Caco-2 (cell line): ENCODE measurements at regions not wholly inside any gene's neighbourhood (a gene's known extent, or its start where the extent isn't known, plus 50 kb on each side); places are given as distances from the start of the nearest gene placed in this dataset.

Experiments
- BruUV-seq: library from RNA; stranded (reverse); fragments of 400-500 nt; replicated peaks from 2 replicates; lab custom pipeline; 2021; lab: Mats Ljungman, UMichigan
- CTCF ChIA-PET: fragments of 300-600 bp; sonication (Branson Sonifier 250); formaldehyde crosslinking; loops from one replicate; lab custom pipeline; 2022; ENCODE audit warnings: antibody characterized with exemption; lab: Charles Lee
- POLR2A ChIA-PET: fragments of 300-600 bp; sonication (Branson Sonifier 250); formaldehyde crosslinking; loops from one replicate; lab custom pipeline; 2022; ENCODE audit warnings: antibody characterized with exemption; lab: Charles Lee
- DNase-seq, 2 experiments: peaks; one replicate each; pipeline versions ENCODE4 v3.0.0 to v3.0.0-alpha.2; 2020 to 2022
- H3K27me3 ChIP-seq: replicated peaks from 2 replicates; pipeline ENCODE4 v1.6.0; 2011; ENCODE audit warnings: low read length; ENCODE audit not compliant: control insufficient read depth, insufficient read depth
- H3K36me3 ChIP-seq: 2 replicates; pipeline ENCODE4 v1.5.1; 2011; ENCODE audit warnings: low read length; ENCODE audit not compliant: control insufficient read depth, insufficient read depth
- H3K4me1 ChIP-seq: fragments of 250-450 bp; sonication (Bioruptor Pico); 2 replicates; pipeline ENCODE4 v1.5.1; 2020; ENCODE audit warnings: mild to moderate bottlenecking
- H3K4me3 ChIP-seq: 2 replicates; pipeline ENCODE4 v1.5.1; 2011; ENCODE audit warnings: low read depth, mild to moderate bottlenecking, control low read depth, low read length
- H3K9me3 ChIP-seq: fragments of 250-450 bp; sonication (Bioruptor Pico); 2 replicates; pipeline ENCODE4 v1.5.1; 2020; ENCODE audit warnings: mild to moderate bottlenecking, moderate library complexity
- H3K27ac Mint-ChIP-seq: one replicate; pipeline ENCODE4 v1.8.0; 2022; ENCODE audit warnings: mixed read lengths; ENCODE audit not compliant: unreplicated experiment
- H3K27me3 Mint-ChIP-seq: one replicate; pipeline ENCODE4 v1.8.0; 2022; ENCODE audit warnings: mixed read lengths; ENCODE audit not compliant: insufficient read depth, unreplicated experiment
- H3K36me3 Mint-ChIP-seq: one replicate; pipeline ENCODE4 v1.8.0; 2022; ENCODE audit warnings: mild to moderate bottlenecking, mixed read lengths; ENCODE audit not compliant: insufficient read depth, unreplicated experiment
- H3K4me1 Mint-ChIP-seq: one replicate; pipeline ENCODE4 v1.8.0; 2022; ENCODE audit warnings: low read depth, mixed read lengths; ENCODE audit not compliant: unreplicated experiment
- H3K4me3 Mint-ChIP-seq: one replicate; pipeline ENCODE4 v1.8.0; 2022; ENCODE audit warnings: mild to moderate bottlenecking, moderate library complexity, mixed read lengths; ENCODE audit not compliant: unreplicated experiment
- H3K9me3 Mint-ChIP-seq: one replicate; pipeline ENCODE4 v1.8.0; 2022; ENCODE audit warnings: mixed read lengths; ENCODE audit not compliant: unreplicated experiment
- CTCF ChIP-seq, 2 experiments: fragments of 200-600 bp in 1 of 2; IDR thresholded peaks; 1 replicate in 1 of 2; 2 replicates in 1 of 2; pipeline versions ENCODE4 v1.5.1 to v1.8.0; 2011 to 2022; ENCODE audit warnings: antibody characterized with exemption in 1 of 2, control low read depth in 1 of 2, inconsistent platforms in 1 of 2, low read depth in 1 of 2, low read length in 1 of 2, mild to moderate bottlenecking in 1 of 2, moderate library complexity in 1 of 2; ENCODE audit not compliant: insufficient read depth in 1 of 2, severe bottlenecking in 1 of 2, unreplicated experiment in 1 of 2
- intact Hi-C: fragments of 100-400 bp; cut with micrococcal nuclease; formaldehyde crosslinking; loops from one replicate; pipeline ENCODE4 v1.10.0; 2022; ENCODE audit not compliant: unreplicated experiment

- BruUV-seq, result no TSS peak
- no peak for DNase-seq
- no peaks in the 10 kb centered on the region for H3K36me3 Mint-ChIP-seq
- no peak overlapping the region for H3K4me3 ChIP-seq
- CTCF ChIA-PET, result no interaction called here
- no peaks in the 10 kb centered on the region for H3K36me3 ChIP-seq
- POLR2A ChIA-PET, result no interaction called here
- TF ChIP-seq CTCF (IDR thresholded peaks at IDR 0.05; ENCODE audit: insufficient read depth in 1 of 2, low read depth in 1 of 2, low read length in 1 of 2, severe bottlenecking in 1 of 2, unreplicated experiment in 1 of 2), result no peak
- no peaks in the 10 kb centered on the region; the same call in 1 of the 2 replicates for H3K9me3 ChIP-seq
- no peaks in the 10 kb centered on the region for H3K27me3 ChIP-seq
- no peaks in the 10 kb centered on the region for H3K9me3 Mint-ChIP-seq
- no peak overlapping the region for H3K27ac Mint-ChIP-seq
- no peak overlapping the region for H3K4me3 Mint-ChIP-seq
- H3K27me3 Mint-ChIP-seq, result no peaks in the 10 kb centered on the region
- H3K4me1 Mint-ChIP-seq, result no peaks in the 10 kb centered on the region
- intact Hi-C loops, result no loop called here
- no peaks in the 10 kb centered on the region for H3K4me1 ChIP-seq
Measured at GRCh38 chr5:92394936-92395335, 1011.8 kb upstream of the ARRDC3 start.

- Histone ChIP-seq H3K27me3 (no peaks in the 10 kb centered on the region), H3K4me1 (no peaks in the 10 kb centered on the region), H3K36me3 (no peaks in the 10 kb centered on the region), H3K4me3 (no peak overlapping the region), H3K9me3 (no peaks in the 10 kb centered on the region)
- DNase-seq, result no peak
- no peak overlapping the region for H3K4me3 Mint-ChIP-seq
- H3K36me3 Mint-ChIP-seq, result no peaks in the 10 kb centered on the region
- no peaks in the 10 kb centered on the region for H3K27me3 Mint-ChIP-seq
- ChIA-PET POLR2A (no interaction called here), CTCF (no interaction called here)
- H3K4me1 Mint-ChIP-seq, result no peaks in the 10 kb centered on the region
- no peak overlapping the region for H3K27ac Mint-ChIP-seq
- H3K9me3 Mint-ChIP-seq, result no peaks in the 10 kb centered on the region
- TF ChIP-seq CTCF (IDR thresholded peaks at IDR 0.05; ENCODE audit: insufficient read depth in 1 of 2, low read depth in 1 of 2, low read length in 1 of 2, severe bottlenecking in 1 of 2, unreplicated experiment in 1 of 2), result no peak
- BruUV-seq, result no TSS peak
- intact Hi-C loops, result no loop called here
Measured at GRCh38 chr5:92390657-92391056, 1007.5 kb upstream of the ARRDC3 start.

GRCh38 chr5:92380069-92380770, 997.1 kb upstream of the ARRDC3 start:
- no peak overlapping the region for H3K4me3 ChIP-seq
- H3K9me3 Mint-ChIP-seq, result no peaks in the 10 kb centered on the region

More at GRCh38 chr5:92380069-92380770, 997.1 kb upstream of the ARRDC3 start:
- TF ChIP-seq CTCF (IDR thresholded peaks at IDR 0.05; ENCODE audit: insufficient read depth in 1 of 2, low read depth in 1 of 2, low read length in 1 of 2, severe bottlenecking in 1 of 2, unreplicated experiment in 1 of 2), result no peak
- no peaks in the 10 kb centered on the region for H3K27me3 Mint-ChIP-seq
- POLR2A ChIA-PET, result no interaction called here
- no peak overlapping the region for H3K27ac Mint-ChIP-seq
- no peaks in the 10 kb centered on the region for H3K4me1 ChIP-seq
- H3K9me3 ChIP-seq, result no peaks in the 10 kb centered on the region
- CTCF ChIA-PET, result no interaction called here
- H3K36me3 Mint-ChIP-seq, result no peaks in the 10 kb centered on the region
- H3K36me3 ChIP-seq, result no peaks in the 10 kb centered on the region
- H3K4me3 Mint-ChIP-seq, result no peak overlapping the region
- intact Hi-C loops, result no loop called here
- H3K4me1 Mint-ChIP-seq, result no peaks in the 10 kb centered on the region
- DNase-seq, result no peak
- no TSS peak for BruUV-seq
- H3K27me3 ChIP-seq, result no peaks in the 10 kb centered on the region
